Pancreas (tissue), 10 donors: ENCODE measurements at regions not wholly inside any gene's neighbourhood (a gene's known extent, or its start where the extent isn't known, plus 50 kb on each side); places are given as distances from the start of the nearest gene placed in this dataset.

Source experiments
- ATAC-seq, 4 donors: fragments of 200-7000 bp; cut with Tn5 transposase; one replicate each; pipeline versions ENCODE4 v1.8.0 to v1.9.1; 2020; ENCODE audit warnings: mild to moderate bottlenecking in 4 of 4, moderate library complexity in 4 of 4
- DNase-seq, 6 donors: peaks; one replicate each; pipeline ENCODE4 v3.0.0-alpha.2; 2020
- FAIRE-seq: peaks from 2 replicates; lab custom pipeline; 2012; peaks lifted over from hg19 to GRCh38; lab: Jason Lieb, UNC
- H3K27ac ChIP-seq, 4 donors: fragments of 200-600 bp; sonication (generic); 1 replicate in 3 of 4; 2 replicates in 1 of 4; pipeline versions ENCODE4 v1.5.0 to v1.8.0; 2020
- H3K27me3 ChIP-seq, 4 donors: fragments of 200-600 bp; one replicate each; pipeline ENCODE4 v1.8.0; 2021
- H3K36me3 ChIP-seq, 3 donors: fragments of 200-600 bp; sonication (generic) in 1 of 3; one replicate each; pipeline versions ENCODE4 v1.5.0 to v1.8.0; 2020 to 2021
- H3K4me1 ChIP-seq, 3 donors: fragments of 200-600 bp; one replicate each; pipeline ENCODE4 v1.8.0; 2021
- H3K4me3 ChIP-seq, 4 donors: fragments of 200-600 bp; sonication (generic) in 2 of 4; one replicate each; pipeline versions ENCODE4 v1.5.0 to v1.8.0; 2020 to 2021
- H3K9me3 ChIP-seq, 4 donors: fragments of 200-600 bp; one replicate each; pipeline ENCODE4 v1.8.0; 2021
- CTCF ChIP-seq, 4 donors: fragments of 200-600 bp; sonication (generic) in 3 of 4; IDR thresholded peaks; one replicate each; pipeline versions ENCODE4 v1.5.0 to v1.8.0; 2021; ENCODE audit warnings: antibody characterized with exemption in 4 of 4
- WGBS, 2 donors: extraction: QIAGEN DNeasy Blood & Tissue Kit; methylation state at CpG; one replicate each; pipeline ENCODE4 v1.1.7; 2013; 5-methylcytosine and 5-hydroxymethylcytosine counted together
- intact Hi-C, 3 donors: fragments of 100-400 bp; cut with DNase I; formaldehyde crosslinking; loops; one replicate each; pipeline versions ENCODE4 v1.11.1 to v1.14.2; 2022
- donor health status: healthy with polysubstance abuse.
- donor health status: DM: no; HTN: no; CAD: no; lungs with moderate emphysema.
- donor health status: DM: no; HTN: no; CAD: no.
- donor health status: control.
- donor health status: control.
- donor health status: Bipolar disorder and iron deficiency.
- donor health status: DM: yes; HTN: yes; CAD: no.
- donor health status: DM: no; HTN: no; CAD: no.
- donor health status: DM: no; HTN: no; CAD: no.
- donor health status: DM: yes; HTN: yes; CAD: no.

GRCh38 chr7:34240417-34240816 lies 335.1 kb downstream of the BMPER start:
- WGBS, 2 donors, result 57 to 67% methylated on average over 4 of the region's 4 CpGs
- Histone ChIP-seq H3K4me1 (no peaks in the 10 kb centered on the region), H3K27ac (no peak overlapping the region), H3K9me3 (no peaks in the 10 kb centered on the region), H3K4me3 (no peak overlapping the region), H3K36me3 (no peaks in the 10 kb centered on the region), H3K27me3 (no peaks in the 10 kb centered on the region)
- FAIRE-seq, result no peak
- ATAC-seq, result no peak
- intact Hi-C loops, result no loop called here
- no peak for TF ChIP-seq CTCF (IDR thresholded peaks at IDR 0.05)
- DNase-seq, result no peak

- DNase-seq (no peak), ATAC-seq (no peak), FAIRE-seq (no peak)
- Histone ChIP-seq H3K36me3 (no peaks in the 10 kb centered on the region), H3K9me3 (no peaks in the 10 kb centered on the region), H3K4me1 (no peaks in the 10 kb centered on the region), H3K4me3 (no peak overlapping the region), H3K27ac (no peak overlapping the region), H3K27me3 (no peaks in the 10 kb centered on the region)
- TF ChIP-seq CTCF (IDR thresholded peaks at IDR 0.05), result no peak
- 37 to 63% methylated on average over 1 of the region's 1 CpG for WGBS, 2 donors
- intact Hi-C loops, result no loop called here
Measured at GRCh38 chr7:34242391-34242790, 337.1 kb downstream of the BMPER start.

- 72 to 80% methylated on average over 4 of the region's 4 CpGs for WGBS, 2 donors
- no peaks in the 10 kb centered on the region for H3K27me3 ChIP-seq
- H3K36me3 ChIP-seq, result no peaks in the 10 kb centered on the region
- DNase-seq, result no peak
- no peak for FAIRE-seq
- H3K27ac ChIP-seq, result no peak overlapping the region
- no peaks in the 10 kb centered on the region for H3K4me1 ChIP-seq
- no peak for TF ChIP-seq CTCF (IDR thresholded peaks at IDR 0.05)
- H3K9me3 ChIP-seq, result no peaks in the 10 kb centered on the region
- intact Hi-C loops, result no loop called here
- no peak overlapping the region for H3K4me3 ChIP-seq
- no peak for ATAC-seq
Measured at GRCh38 chr7:34245246-34245645, 339.9 kb downstream of the BMPER start.

- Histone ChIP-seq H3K36me3 (no peaks in the 10 kb centered on the region), H3K9me3 (no peaks in the 10 kb centered on the region), H3K27ac (no peak overlapping the region), H3K4me1 (no peaks in the 10 kb centered on the region), H3K4me3 (no peak overlapping the region), H3K27me3 (no peaks in the 10 kb centered on the region)
- no peak for FAIRE-seq
- TF ChIP-seq CTCF (IDR thresholded peaks at IDR 0.05), result no peak
- 76 to 80% methylated on average over 1 of the region's 1 CpG for WGBS, 2 donors
- intact Hi-C loops, result no loop called here
- DNase-seq, result no peak
- no peak for ATAC-seq
Measured at GRCh38 chr7:34247468-34247867, 342.1 kb downstream of the BMPER start.

GRCh38 chr7:34249192-34249591 lies 343.9 kb downstream of the BMPER start:
- WGBS, 2 donors, result 23 to 26% methylated on average over 2 of the region's 2 CpGs
- FAIRE-seq, result no peak
- Histone ChIP-seq H3K9me3 (no peaks in the 10 kb centered on the region), H3K27me3 (no peaks in the 10 kb centered on the region), H3K36me3 (no peaks in the 10 kb centered on the region), H3K27ac (no peak overlapping the region), H3K4me3 (no peak overlapping the region), H3K4me1 (no peaks in the 10 kb centered on the region)
- no peak for ATAC-seq
- intact Hi-C loops, result no loop called here
- TF ChIP-seq CTCF (IDR thresholded peaks at IDR 0.05), result no peak
- DNase-seq, result no peak
